GM12878 (cell line): ENCODE measurements at regions not wholly inside any gene's neighbourhood (a gene's known extent, or its start where the extent isn't known, plus 50 kb on each side); places are given as distances from the start of the nearest gene placed in this dataset.

Experiments
- ATAC-seq: fragments of 200-7000 bp; cut with Tn5 transposase; 3 replicates; pipeline ENCODE4 v1.9.1; 2020; ENCODE audit warnings: mild to moderate bottlenecking, moderate library complexity
- BruUV-seq: library from RNA; stranded (reverse); fragments of 400-500 nt; replicated peaks from 2 replicates; lab custom pipeline; 2021; lab: Mats Ljungman, UMichigan
- CTCF ChIA-PET: fragments of 300-600 bp; sonication (Branson Sonifier 250); formaldehyde crosslinking; extraction: SDS; loops from one replicate; lab custom pipeline; 2021; ENCODE audit warnings: inconsistent platforms; lab: Yijun Ruan, JAX
- POLR2A ChIA-PET: fragments of 350-600 bp; formaldehyde crosslinking; extraction: SDS; loops from one replicate; lab custom pipeline; 2021; ENCODE audit warnings: inconsistent platforms; lab: Charles Lee
- RAD21 ChIA-PET: fragments of 300-600 bp; sonication (Branson Sonifier 250); formaldehyde crosslinking; loops from one replicate; lab custom pipeline; 2023; ENCODE audit warnings: antibody characterized with exemption; ENCODE audit not compliant: unreplicated experiment; lab: Charles Lee
- SMC1A ChIA-PET: fragments of 300-600 bp; sonication (Branson Sonifier 250); formaldehyde crosslinking; loops from one replicate; lab custom pipeline; 2023; ENCODE audit not compliant: unreplicated experiment, uncharacterized antibody; lab: Charles Lee
- DNase-seq: peaks from one replicate; pipeline ENCODE4 v3.0.0-alpha.2; 2011; ENCODE audit warnings: low read depth, low spot score
- FAIRE-seq: peaks from 3 replicates; lab custom pipeline; 2011; peaks lifted over from hg19 to GRCh38; lab: Jason Lieb, UNC
- H2AFZ ChIP-seq: 2 replicates; pipeline ENCODE4 v1.6.0; 2011; ENCODE audit warnings: low read depth, low read length, control low read depth; ENCODE audit not compliant: control insufficient read depth
- H3K27ac ChIP-seq: 2 replicates; pipeline ENCODE4 v1.5.1; 2011; ENCODE audit warnings: control low read depth; ENCODE audit not compliant: control insufficient read depth, insufficient read depth
- H3K27me3 ChIP-seq, 2 experiments: replicated peaks in 1 of 2; 2 replicates each; pipeline versions ENCODE4 v1.6.0 to v1.6.1; 2011; ENCODE audit warnings: low read length in 1 of 2; ENCODE audit not compliant: control insufficient read depth in 2 of 2, insufficient read depth in 2 of 2
- H3K36me3 ChIP-seq, 2 experiments: 2 replicates each; pipeline ENCODE4 v1.5.1; 2011; ENCODE audit warnings: low read length in 1 of 2; ENCODE audit not compliant: control insufficient read depth in 2 of 2, insufficient read depth in 2 of 2
- H3K4me1 ChIP-seq: 2 replicates; pipeline ENCODE4 v1.6.1; 2011; ENCODE audit warnings: mild to moderate bottlenecking, low read length, moderate library complexity, mixed read lengths; ENCODE audit not compliant: control insufficient read depth, insufficient read depth
- H3K4me2 ChIP-seq: 2 replicates; pipeline ENCODE4 v1.6.0; 2011; ENCODE audit warnings: control low read depth; ENCODE audit not compliant: control insufficient read depth, insufficient read depth
- H3K4me3 ChIP-seq: fragments of 200-600 bp; sonication (generic); 2 replicates; pipeline ENCODE4 v1.5.1; 2016
- H3K79me2 ChIP-seq: 2 replicates; pipeline ENCODE4 v1.6.0; 2011; ENCODE audit warnings: low read length; ENCODE audit not compliant: control insufficient read depth, insufficient read depth
- H3K9ac ChIP-seq: 2 replicates; pipeline ENCODE4 v1.8.0; 2011; ENCODE audit warnings: low read length, control low read depth, mixed read lengths; ENCODE audit not compliant: control insufficient read depth, insufficient read depth
- H3K9me3 ChIP-seq: replicated peaks from 3 replicates; pipeline ENCODE4 v1.5.1; 2011; ENCODE audit warnings: mild to moderate bottlenecking, low read length; ENCODE audit not compliant: control insufficient read depth, insufficient read depth
- H4K20me1 ChIP-seq: 2 replicates; pipeline ENCODE4 v1.6.0; 2011; ENCODE audit not compliant: control insufficient read depth, insufficient read depth
- E2F8 ChIP-seq: fragments of 450-650 bp; IDR thresholded peaks from 2 replicates; pipeline ENCODE4 v1.6.1; 2018; ENCODE audit warnings: mild to moderate bottlenecking, low read depth, moderate library complexity; ENCODE audit not compliant: partially characterized antibody
- IKZF2 ChIP-seq, 2 experiments: fragments of 450-650 bp; IDR thresholded peaks; 2 replicates each; pipeline ENCODE4 v1.6.1; 2017; ENCODE audit warnings: mild to moderate bottlenecking in 2 of 2, moderate library complexity in 2 of 2
- IRF3 ChIP-seq: fragments of 450-650 bp; IDR thresholded peaks from 2 replicates; pipeline ENCODE4 v1.6.1; 2014; ENCODE audit warnings: mild to moderate bottlenecking
- IRF4 ChIP-seq: IDR thresholded peaks from 2 replicates; pipeline ENCODE4 v1.6.1; 2011; ENCODE audit warnings: low read depth, low read length
- MTA3 ChIP-seq: IDR thresholded peaks from 2 replicates; pipeline ENCODE4 v1.6.1; 2012; ENCODE audit warnings: low read length, inconsistent platforms, borderline replicate concordance
- NBN ChIP-seq: fragments of 450-650 bp; IDR thresholded peaks from 2 replicates; pipeline ENCODE4 v1.6.1; 2016
- NFIC ChIP-seq: IDR thresholded peaks from 2 replicates; pipeline ENCODE4 v1.6.1; 2012; ENCODE audit warnings: low read depth, mild to moderate bottlenecking, inconsistent platforms, low read length, moderate library complexity
- NFYA ChIP-seq: IDR thresholded peaks from 2 replicates; pipeline ENCODE4 v1.6.1; 2011; ENCODE audit warnings: low read depth, mild to moderate bottlenecking, low read length, improper control_type of control experiment, borderline replicate concordance
- PML ChIP-seq: IDR thresholded peaks from 2 replicates; pipeline ENCODE4 v1.6.1; 2012; ENCODE audit warnings: low read length, inconsistent platforms
- SIX5 ChIP-seq: IDR thresholded peaks from 2 replicates; pipeline ENCODE4 v1.6.1; 2011; ENCODE audit warnings: mild to moderate bottlenecking, low read depth, low read length, moderate library complexity; ENCODE audit not compliant: severe bottlenecking
- SMAD5 ChIP-seq: IDR thresholded peaks from 2 replicates; pipeline ENCODE4 v1.6.1; 2016; ENCODE audit warnings: antibody characterized with exemption, low read depth
- SREBF1 ChIP-seq: IDR thresholded peaks from 2 replicates; pipeline ENCODE4 v1.6.1; 2012; ENCODE audit warnings: mild to moderate bottlenecking, low read length
- USF1 ChIP-seq: IDR thresholded peaks from 2 replicates; pipeline ENCODE4 v1.6.1; 2011; ENCODE audit warnings: borderline replicate concordance, low read depth, mild to moderate bottlenecking, moderate library complexity, mixed read lengths, low read length; ENCODE audit not compliant: insufficient read depth; ENCODE audit errors: extremely low read length
- in situ Hi-C: fragments of 300-500 bp; cut with MboI; formaldehyde crosslinking; loops from 9 replicates; pipeline ENCODE4 v1.14.3; 2018; ENCODE audit warnings: mixed read lengths
- intact Hi-C: fragments of 100-400 bp; cut with micrococcal nuclease; formaldehyde crosslinking; loops from one replicate; pipeline ENCODE4 v1.14.2; 2022; ENCODE audit not compliant: unreplicated experiment
- TF ChIP-seq, protein P1 (sequence below): fragments of 450-650 bp; formaldehyde crosslinking; IDR thresholded peaks from 2 replicates; pipeline ENCODE4 v1.5.0; 2022; ENCODE audit warnings: mild to moderate bottlenecking, missing genetic modification characterization

- FAIRE-seq: no peak
- BruUV-seq: no TSS peak
- in situ Hi-C loops: no loop called here
These were observed 706.8 kb downstream of the SLC4A3 start for GRCh38 chr2:220334210-220334609.

More at GRCh38 chr2:220334210-220334609, 706.8 kb downstream of the SLC4A3 start:
- no peaks in the 10 kb centered on the region for H4K20me1 ChIP-seq
- no peak overlapping the region for H3K4me2 ChIP-seq
- no peaks in the 10 kb centered on the region for H3K4me1 ChIP-seq
- ATAC-seq (no peak), DNase-seq (no peak)
- H3K36me3 ChIP-seq: no peaks in the 10 kb centered on the region
- intact Hi-C loops: no loop called here
- ChIA-PET RAD21 (no interaction called here), SMC1A (no interaction called here), POLR2A (no interaction called here), CTCF (no interaction called here)
- no peak overlapping the region for H2AFZ ChIP-seq
- no peaks in the 10 kb centered on the region for H3K27me3 ChIP-seq
- no peak overlapping the region for H3K4me3 ChIP-seq
- H3K9me3 ChIP-seq: no peaks in the 10 kb centered on the region
- no peak overlapping the region for H3K27ac ChIP-seq
- no peak overlapping the region for H3K9ac ChIP-seq
- TF ChIP-seq IRF4 (no peak), MTA3 (no peak), SREBF1 (no peak), E2F8 (no peak), PML (no peak), SMAD5 (no peak), NBN (no peak), SIX5 (no peak), NFIC (no peak), USF1 (no peak), NFYA (no peak), IKZF2 (IDR thresholded peaks at IDR 0.05) (no peak), IRF3 (no peak)
- TF ChIP-seq, protein P1, sequence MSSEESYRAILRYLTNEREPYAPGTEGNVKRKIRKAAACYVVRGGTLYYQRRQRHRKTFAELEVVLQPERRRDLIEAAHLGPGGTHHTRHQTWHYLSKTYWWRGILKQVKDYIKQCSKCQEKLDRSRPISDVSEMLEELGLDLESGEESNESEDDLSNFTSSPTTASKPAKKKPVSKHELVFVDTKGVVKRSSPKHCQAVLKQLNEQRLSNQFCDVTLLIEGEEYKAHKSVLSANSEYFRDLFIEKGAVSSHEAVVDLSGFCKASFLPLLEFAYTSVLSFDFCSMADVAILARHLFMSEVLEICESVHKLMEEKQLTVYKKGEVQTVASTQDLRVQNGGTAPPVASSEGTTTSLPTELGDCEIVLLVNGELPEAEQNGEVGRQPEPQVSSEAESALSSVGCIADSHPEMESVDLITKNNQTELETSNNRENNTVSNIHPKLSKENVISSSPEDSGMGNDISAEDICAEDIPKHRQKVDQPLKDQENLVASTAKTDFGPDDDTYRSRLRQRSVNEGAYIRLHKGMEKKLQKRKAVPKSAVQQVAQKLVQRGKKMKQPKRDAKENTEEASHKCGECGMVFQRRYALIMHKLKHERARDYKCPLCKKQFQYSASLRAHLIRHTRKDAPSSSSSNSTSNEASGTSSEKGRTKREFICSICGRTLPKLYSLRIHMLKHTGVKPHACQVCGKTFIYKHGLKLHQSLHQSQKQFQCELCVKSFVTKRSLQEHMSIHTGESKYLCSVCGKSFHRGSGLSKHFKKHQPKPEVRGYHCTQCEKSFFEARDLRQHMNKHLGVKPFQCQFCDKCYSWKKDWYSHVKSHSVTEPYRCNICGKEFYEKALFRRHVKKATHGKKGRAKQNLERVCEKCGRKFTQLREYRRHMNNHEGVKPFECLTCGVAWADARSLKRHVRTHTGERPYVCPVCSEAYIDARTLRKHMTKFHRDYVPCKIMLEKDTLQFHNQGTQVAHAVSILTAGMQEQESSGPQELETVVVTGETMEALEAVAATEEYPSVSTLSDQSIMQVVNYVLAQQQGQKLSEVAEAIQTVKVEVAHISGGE (CRISPR knock-in tag): no peak
- no peaks in the 10 kb centered on the region for H3K79me2 ChIP-seq
